ENCODE measurements at regions not wholly inside any gene's neighbourhood (a gene's known extent, or its start where the extent isn't known, plus 50 kb on each side); places are given as distances from the start of the nearest gene placed in this dataset.

- Mint-ChIP-seq H3K27me3 (no peaks in the 10 kb centered on the region), H3K27ac (no peak overlapping the region), H3K36me3 (ENCODE audit: low read depth) (no peaks in the 10 kb centered on the region), H3K4me3 (no peak overlapping the region), H3K4me1 (ENCODE audit: low read depth) (no peaks in the 10 kb centered on the region), H3K9me3 (no peaks in the 10 kb centered on the region)
These were observed 208.2 kb upstream of the RTL1 start for GRCh38 chr14:101111620-101112290.

- H3K4me3 Mint-ChIP-seq = no peak overlapping the region
These were observed 209.0 kb upstream of the RTL1 start for GRCh38 chr14:101112351-101113107.

GRCh38 chr14:101113108-101113612, 209.6 kb upstream of the RTL1 start:
- no peak overlapping the region for H3K27ac Mint-ChIP-seq
- H3K4me1 Mint-ChIP-seq (ENCODE audit: low read depth) = no peaks in the 10 kb centered on the region
- no peaks in the 10 kb centered on the region for H3K27me3 Mint-ChIP-seq
- no peaks in the 10 kb centered on the region for H3K9me3 Mint-ChIP-seq
- H3K36me3 Mint-ChIP-seq (ENCODE audit: low read depth) = no peaks in the 10 kb centered on the region
- H3K4me3 Mint-ChIP-seq = no peak overlapping the region

More at GRCh38 chr14:101112351-101113107, 209.0 kb upstream of the RTL1 start:
- Mint-ChIP-seq H3K9me3 (no peaks in the 10 kb centered on the region), H3K27ac (no peak overlapping the region), H3K4me1 (ENCODE audit: low read depth) (no peaks in the 10 kb centered on the region), H3K36me3 (ENCODE audit: low read depth) (no peaks in the 10 kb centered on the region), H3K27me3 (no peaks in the 10 kb centered on the region)

- H3K4me3 Mint-ChIP-seq = no peak overlapping the region
- H3K4me1 Mint-ChIP-seq (ENCODE audit: low read depth) = peaks cover 2% of the 10 kb centered on the region
- no peak overlapping the region for H3K27ac Mint-ChIP-seq
- H3K36me3 Mint-ChIP-seq (ENCODE audit: low read depth) = no peaks in the 10 kb centered on the region
- peaks cover 4% of the 10 kb centered on the region for H3K27me3 Mint-ChIP-seq
- H3K9me3 Mint-ChIP-seq = no peaks in the 10 kb centered on the region
These were observed 210.6 kb upstream of the RTL1 start for GRCh38 chr14:101113835-101114725.

- Mint-ChIP-seq H3K4me1 (ENCODE audit: low read depth) (peaks cover 8% of the 10 kb centered on the region), H3K27ac (no peak overlapping the region), H3K36me3 (ENCODE audit: low read depth) (no peaks in the 10 kb centered on the region), H3K4me3 (no peak overlapping the region), H3K27me3 (peaks cover 7% of the 10 kb centered on the region), H3K9me3 (no peaks in the 10 kb centered on the region)
These were observed 211.4 kb upstream of the RTL1 start for GRCh38 chr14:101114726-101115515.

GRCh38 chr14:101115652-101116051, 212.1 kb upstream of the RTL1 start:
- Mint-ChIP-seq H3K4me1 (ENCODE audit: low read depth) (peaks cover 16% of the 10 kb centered on the region), H3K9me3 (no peaks in the 10 kb centered on the region), H3K36me3 (ENCODE audit: low read depth) (no peaks in the 10 kb centered on the region), H3K27me3 (peaks cover 7% of the 10 kb centered on the region), H3K27ac (no peak overlapping the region), H3K4me3 (no peak overlapping the region)

- Mint-ChIP-seq H3K9me3 (no peaks in the 10 kb centered on the region), H3K4me3 (no peak overlapping the region), H3K27ac (no peak overlapping the region), H3K4me1 (ENCODE audit: low read depth) (peaks cover 20% of the 10 kb centered on the region), H3K27me3 (peaks cover 7% of the 10 kb centered on the region), H3K36me3 (ENCODE audit: low read depth) (no peaks in the 10 kb centered on the region)
These were observed 212.5 kb upstream of the RTL1 start for GRCh38 chr14:101116065-101116464.

GRCh38 chr14:101116486-101117130, 213.1 kb upstream of the RTL1 start:
- Mint-ChIP-seq H3K36me3 (ENCODE audit: low read depth) (no peaks in the 10 kb centered on the region), H3K9me3 (no peaks in the 10 kb centered on the region), H3K27me3 (peaks cover 7% of the 10 kb centered on the region), H3K27ac (no peak overlapping the region), H3K4me3 (no peak overlapping the region), H3K4me1 (ENCODE audit: low read depth) (peaks cover 25% of the 10 kb centered on the region)

- Mint-ChIP-seq H3K27me3 (peaks cover 7% of the 10 kb centered on the region), H3K4me3 (no peak overlapping the region), H3K36me3 (ENCODE audit: low read depth) (no peaks in the 10 kb centered on the region), H3K27ac (no peak overlapping the region), H3K9me3 (no peaks in the 10 kb centered on the region), H3K4me1 (ENCODE audit: low read depth) (peaks cover 25% of the 10 kb centered on the region)
These were observed 214.0 kb upstream of the RTL1 start for GRCh38 chr14:101117543-101117942.

GRCh38 chr14:101118233-101118632, 214.7 kb upstream of the RTL1 start:
- H3K9me3 Mint-ChIP-seq = no peaks in the 10 kb centered on the region
- H3K4me1 Mint-ChIP-seq (ENCODE audit: low read depth) = peaks cover 25% of the 10 kb centered on the region
- H3K27me3 Mint-ChIP-seq = peaks cover 7% of the 10 kb centered on the region
- H3K36me3 Mint-ChIP-seq (ENCODE audit: low read depth) = no peaks in the 10 kb centered on the region
- no peak overlapping the region for H3K27ac Mint-ChIP-seq
- no peak overlapping the region for H3K4me3 Mint-ChIP-seq

GRCh38 chr14:101118746-101119591, 215.4 kb upstream of the RTL1 start:
- Mint-ChIP-seq H3K27ac (no peak overlapping the region), H3K27me3 (peaks cover 7% of the 10 kb centered on the region), H3K9me3 (no peaks in the 10 kb centered on the region), H3K36me3 (ENCODE audit: low read depth) (no peaks in the 10 kb centered on the region), H3K4me1 (ENCODE audit: low read depth) (peaks cover 25% of the 10 kb centered on the region), H3K4me3 (no peak overlapping the region)

- Mint-ChIP-seq H3K27me3 (peaks cover 7% of the 10 kb centered on the region), H3K4me3 (peak overlapping the region; percentile 79), H3K27ac (peak overlapping the region; percentile 84), H3K4me1 (ENCODE audit: low read depth) (peaks cover 25% of the 10 kb centered on the region), H3K36me3 (ENCODE audit: low read depth) (no peaks in the 10 kb centered on the region), H3K9me3 (no peaks in the 10 kb centered on the region)
These were observed 216.5 kb upstream of the RTL1 start for GRCh38 chr14:101119830-101120571.

Measured in stimulated activated naive CD8-positive, alpha-beta T cell treated with anti-CD3 and anti-CD28 coated beads, Interleukin-15, Interleukin-2, amounts not matched to agents 100 ng/mL and 50 ng/mL, for 24 hours (primary cell).